ENCODE measurements at regions not wholly inside any gene's neighbourhood (a gene's known extent, or its start where the extent isn't known, plus 50 kb on each side); places are given as distances from the start of the nearest gene placed in this dataset.

DNA sequence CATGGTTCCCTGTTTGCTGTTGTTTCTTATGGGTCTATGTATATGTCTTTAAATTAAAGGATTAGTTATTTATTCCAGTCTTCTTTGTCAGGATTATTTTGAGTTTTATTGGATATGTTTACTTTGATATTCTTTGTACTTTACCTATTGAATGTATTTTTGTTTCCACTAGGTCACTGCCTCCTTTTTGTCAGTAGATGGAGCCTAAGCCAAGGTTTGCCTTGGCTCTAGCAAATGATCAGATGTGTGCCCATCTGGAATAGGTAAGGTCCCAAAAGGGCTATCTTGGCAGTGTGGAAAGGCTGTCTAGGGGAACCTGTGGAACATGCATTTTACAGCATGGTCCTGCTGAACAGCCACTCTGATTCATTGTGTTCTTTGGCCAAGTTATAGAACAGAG is 337.3 kb upstream of the GHITM start:
- intact Hi-C loops (cut with DNase I): no loop called here
- no peak for DNase-seq (ENCODE audit: low spot score)

DNA sequence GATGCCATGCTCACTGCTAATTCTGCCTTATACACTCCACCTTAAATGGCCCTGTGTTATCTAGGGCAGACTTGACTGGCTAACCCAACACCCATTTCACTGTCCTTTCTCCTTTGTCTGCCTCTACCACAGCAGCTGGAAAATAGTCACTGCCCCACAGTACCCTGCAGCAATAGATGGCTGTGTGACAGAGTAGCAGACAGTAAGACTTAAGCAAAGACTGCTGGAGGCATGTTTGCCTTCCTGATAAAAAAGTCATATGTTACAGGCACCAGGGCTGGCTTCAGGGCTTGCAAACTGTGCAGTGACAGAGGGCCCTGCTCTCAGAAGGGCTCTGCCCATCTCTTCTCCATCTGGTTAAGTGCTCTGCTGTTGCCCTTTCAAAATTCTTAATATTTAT is 332.6 kb upstream of the GHITM start:
- no peak for DNase-seq (ENCODE audit: low spot score)
- intact Hi-C loops (cut with DNase I): no loop called here

DNA sequence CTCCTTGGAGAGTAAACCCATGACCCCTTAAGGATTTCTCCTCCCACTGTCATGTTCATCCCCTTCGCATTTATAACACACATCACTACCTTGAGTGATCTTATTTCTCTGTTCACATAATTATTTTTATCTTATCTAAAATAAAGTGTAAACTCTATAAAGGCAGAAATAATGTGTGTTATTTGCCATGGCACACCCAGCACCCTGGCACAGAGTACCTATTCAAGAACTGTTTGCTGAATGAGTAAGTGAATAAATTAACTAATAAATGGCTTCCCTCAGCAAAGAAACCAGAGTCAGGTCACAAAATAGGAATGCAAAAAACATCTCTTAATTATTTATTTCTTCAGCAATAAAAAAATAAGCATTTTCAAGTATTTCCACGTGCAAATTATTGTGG is 330.3 kb upstream of the GHITM start:
- no peak for DNase-seq (ENCODE audit: low spot score)
- intact Hi-C loops (cut with DNase I): no loop called here

DNA sequence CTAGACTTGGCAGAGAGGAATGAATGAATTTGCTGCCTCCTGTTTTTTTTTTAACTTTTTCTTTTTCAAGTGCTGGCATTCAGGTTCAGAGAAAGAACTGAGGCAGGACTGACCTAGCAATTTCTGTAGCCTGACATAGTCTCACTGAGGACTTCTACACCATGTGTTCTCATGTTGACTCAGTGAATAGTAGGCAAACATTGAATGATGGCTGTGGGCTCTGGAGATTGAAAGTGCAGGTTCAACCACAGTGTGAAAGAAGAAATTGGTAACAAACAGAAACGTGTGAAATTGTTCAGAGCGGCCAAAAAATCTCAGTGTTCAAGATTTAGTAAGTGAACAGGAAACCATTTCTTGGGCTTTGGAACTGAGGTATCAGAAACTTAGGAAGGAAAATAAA is 322.4 kb upstream of the GHITM start:
- no peak for DNase-seq (ENCODE audit: low spot score)
- intact Hi-C loops (cut with DNase I): no loop called here

DNA sequence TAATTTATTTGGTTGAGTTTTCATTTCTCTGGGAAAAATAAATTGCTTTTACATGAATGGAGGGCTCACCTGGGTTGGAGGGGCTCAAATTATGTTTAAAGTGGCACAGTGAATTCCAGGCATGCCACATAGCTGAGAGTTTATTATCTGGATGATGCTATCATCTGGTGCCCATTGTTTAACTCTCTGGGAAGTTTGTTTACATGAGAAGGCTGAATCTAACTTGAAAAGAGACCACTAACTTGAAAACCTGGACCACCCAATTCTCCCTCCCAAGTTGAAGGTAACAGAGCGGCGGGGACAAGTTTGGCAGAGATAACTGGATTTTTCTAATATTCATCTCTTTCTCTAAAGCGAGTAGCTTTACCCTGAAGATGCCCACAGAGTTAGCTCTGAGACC is 321.5 kb upstream of the GHITM start:
- intact Hi-C loops (cut with DNase I): no loop called here
- no peak for DNase-seq (ENCODE audit: low spot score)

DNA sequence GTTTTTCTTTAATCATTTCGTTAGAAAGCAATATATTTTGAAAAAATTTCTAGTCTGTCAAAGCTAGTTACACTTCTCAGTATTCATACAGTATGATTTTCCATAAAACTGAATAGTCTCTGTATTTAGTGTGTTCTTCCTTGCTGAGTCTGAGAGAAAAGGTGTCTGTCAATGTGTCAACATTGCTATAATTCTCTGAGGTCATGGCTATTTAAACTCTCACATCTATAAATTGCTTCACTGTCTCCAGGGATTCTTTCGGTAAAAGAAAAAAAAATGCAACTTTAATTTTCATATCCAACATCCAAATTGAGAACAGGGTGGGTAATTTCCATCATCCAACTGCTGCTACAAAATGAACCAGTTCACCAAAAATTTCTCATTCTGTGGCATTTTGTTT is 319.7 kb upstream of the GHITM start:
- intact Hi-C loops (cut with DNase I): loop anchor here (5.0 to 10.0 kb wide), 2 partner anchors 215 to 277 kb away; no protein-coding TSS in a partner anchor
- DNase-seq (ENCODE audit: low spot score): no peak

DNA sequence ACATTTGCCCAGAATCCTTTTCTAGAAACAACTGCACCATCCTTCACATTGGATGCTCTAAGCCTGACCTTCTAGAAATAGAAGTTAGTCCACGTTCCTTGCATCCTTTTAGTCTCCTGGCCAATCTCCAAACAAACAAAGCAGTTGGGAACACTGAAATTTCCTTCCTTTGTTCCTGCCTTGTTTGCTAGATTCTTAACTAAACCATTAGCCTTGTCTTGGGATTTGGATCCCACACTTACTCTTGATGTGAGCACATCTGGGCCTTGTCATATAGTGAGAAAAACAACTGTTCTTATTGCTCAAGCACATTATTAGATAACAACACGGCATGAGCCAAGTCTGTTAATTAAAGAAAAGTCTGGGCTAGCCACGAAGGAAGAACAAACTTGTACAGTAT is 319.3 kb upstream of the GHITM start:
- intact Hi-C loops (cut with DNase I): loop anchor here (5.0 to 10.0 kb wide), 2 partner anchors 215 to 278 kb away; no protein-coding TSS in a partner anchor

DNA sequence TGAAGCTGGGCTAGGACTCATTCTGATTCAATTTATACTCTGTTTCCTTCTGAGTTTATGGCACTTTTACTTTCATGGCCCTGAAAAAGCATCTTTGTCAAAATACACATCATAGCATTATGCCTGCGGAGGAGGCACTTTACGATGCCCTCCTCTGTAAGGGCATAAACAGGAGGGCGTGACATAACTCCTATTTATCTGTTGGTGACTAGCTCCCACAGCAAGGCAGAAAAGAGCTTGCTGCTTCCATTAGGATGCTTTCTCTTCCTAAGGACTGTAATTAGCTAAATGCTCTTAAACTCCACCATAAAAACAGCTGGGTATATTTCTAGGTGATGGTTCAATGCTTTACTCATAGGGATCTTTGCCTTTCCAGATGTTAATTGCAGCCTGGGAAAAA is 315.2 kb upstream of the GHITM start:
- intact Hi-C loops (cut with DNase I): loop anchor here (5.0 to 10.0 kb wide), 2 partner anchors 219 to 282 kb away; no protein-coding TSS in a partner anchor
- DNase-seq (ENCODE audit: low spot score): no peak

More for the DNA sequence above, 319.3 kb upstream of the GHITM start:
- DNase-seq (ENCODE audit: low spot score): no peak

DNA sequence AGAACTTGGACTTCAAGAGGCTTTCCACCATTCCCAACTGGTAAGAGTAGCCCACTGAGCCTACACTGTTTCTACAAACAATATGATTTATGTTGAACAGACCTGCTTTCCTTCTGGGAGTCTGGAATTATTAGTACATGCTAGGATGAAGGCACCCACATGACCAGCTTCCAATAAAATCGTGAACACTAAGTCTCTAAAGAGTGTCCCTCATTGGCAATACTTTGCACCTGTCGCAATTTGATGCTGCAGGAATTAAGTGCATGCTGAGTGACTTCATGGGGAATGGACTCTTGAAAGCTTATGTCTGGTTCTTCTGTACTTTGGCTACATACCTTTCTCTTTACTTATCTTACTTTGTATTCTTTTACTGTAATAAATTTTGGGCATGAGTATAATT is 305.2 kb upstream of the GHITM start:
- no peak for DNase-seq (ENCODE audit: low spot score)
- intact Hi-C loops (cut with DNase I): no loop called here

DNA sequence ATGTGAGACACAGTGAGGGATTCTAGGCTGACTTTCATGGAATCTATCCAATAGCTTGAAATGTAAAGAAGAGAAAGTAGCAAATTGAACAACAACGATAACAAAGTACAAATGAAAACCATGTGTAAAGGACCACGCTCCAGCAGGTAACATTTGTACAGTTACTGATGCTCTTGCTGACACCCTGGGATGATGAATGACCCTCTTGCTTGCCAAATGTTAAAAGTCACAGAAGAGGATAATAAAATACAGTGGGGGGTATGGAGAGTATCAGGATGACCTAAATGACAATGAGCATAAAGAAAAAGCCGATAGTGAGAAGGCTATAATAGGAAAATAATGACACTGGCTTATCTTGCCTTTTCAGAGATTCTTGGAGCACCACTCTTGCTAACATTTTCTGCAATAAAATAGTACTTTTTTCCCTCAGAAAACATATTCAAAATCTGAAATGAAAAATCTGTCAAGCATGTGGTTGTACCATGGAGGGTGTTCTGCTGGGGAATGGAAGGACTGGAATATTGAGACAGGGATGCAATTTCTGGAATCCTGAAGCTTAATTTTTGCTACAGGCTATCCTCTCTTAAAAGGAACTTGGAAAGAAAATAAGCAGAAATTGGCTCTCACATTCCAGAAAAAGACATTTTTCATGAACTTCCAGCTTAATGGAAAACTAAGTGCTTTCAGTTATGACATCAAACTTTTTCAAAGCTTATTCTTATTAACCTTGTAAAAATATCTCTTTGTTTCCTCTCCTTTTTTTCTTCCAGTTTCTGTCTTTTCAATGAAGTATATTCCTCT is 303.2 kb upstream of the GHITM start:
- no peak for DNase-seq (ENCODE audit: low spot score)
- intact Hi-C loops (cut with DNase I): no loop called here

DNA sequence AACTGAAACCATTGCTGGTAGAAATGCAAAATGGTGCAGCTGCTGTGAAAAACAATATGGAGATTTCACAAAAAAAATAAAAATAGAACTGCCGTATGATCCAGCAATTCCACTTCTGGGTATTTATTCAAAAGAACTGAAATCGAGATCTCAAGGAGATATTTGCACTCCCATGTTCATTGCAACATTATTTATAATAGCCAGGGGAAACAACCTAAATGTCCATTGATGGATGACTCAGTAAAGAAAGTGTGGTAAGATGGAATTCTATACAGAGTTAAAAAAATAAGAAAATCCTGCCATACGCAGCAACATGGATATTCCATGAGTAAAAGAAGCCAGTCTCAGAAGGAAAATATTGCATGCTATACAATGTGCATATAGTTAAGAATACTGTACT is 290.6 kb upstream of the GHITM start:
- intact Hi-C loops (cut with DNase I): no loop called here
- no peak for DNase-seq (ENCODE audit: low spot score)

DNA sequence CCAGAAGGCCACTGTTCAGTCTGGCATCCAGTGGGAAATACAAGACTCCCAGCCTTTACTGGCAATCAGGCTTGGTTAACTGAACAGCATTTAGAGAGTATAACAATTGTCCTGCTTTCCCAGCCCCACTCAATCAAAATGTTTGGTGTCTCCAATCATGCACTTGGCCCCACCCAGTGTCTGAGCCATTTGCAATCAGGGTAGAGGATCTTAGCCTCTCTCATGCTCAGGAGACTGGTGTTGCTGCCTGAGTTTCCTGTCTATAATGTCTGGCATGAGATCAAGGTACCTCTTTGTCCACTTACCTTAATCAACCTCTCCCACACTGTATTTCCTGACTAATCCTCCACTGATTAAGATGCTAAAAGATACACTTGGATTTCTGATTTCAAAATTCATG is 290.2 kb upstream of the GHITM start:
- no peak for DNase-seq (ENCODE audit: low spot score)
- intact Hi-C loops (cut with DNase I): no loop called here

DNA sequence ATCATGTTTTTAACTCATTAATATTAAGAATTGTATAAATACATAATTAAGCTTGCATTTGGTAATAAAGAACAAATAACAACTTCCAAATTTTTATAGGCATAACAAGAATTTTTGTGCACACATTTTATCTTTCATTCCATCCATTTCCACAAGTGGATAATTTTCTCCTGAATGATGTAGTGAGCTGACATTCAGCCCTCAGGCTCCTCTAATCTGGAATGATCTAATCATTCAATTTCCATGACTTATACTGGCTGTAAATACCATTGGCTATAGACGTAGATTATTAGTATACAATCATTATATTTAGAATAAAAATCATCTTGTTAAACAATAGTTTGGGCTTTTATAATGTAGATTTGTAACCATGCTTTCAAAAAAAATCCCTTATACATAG is 287.2 kb upstream of the GHITM start:
- intact Hi-C loops (cut with DNase I): no loop called here
- no peak for DNase-seq (ENCODE audit: low spot score)

DNA sequence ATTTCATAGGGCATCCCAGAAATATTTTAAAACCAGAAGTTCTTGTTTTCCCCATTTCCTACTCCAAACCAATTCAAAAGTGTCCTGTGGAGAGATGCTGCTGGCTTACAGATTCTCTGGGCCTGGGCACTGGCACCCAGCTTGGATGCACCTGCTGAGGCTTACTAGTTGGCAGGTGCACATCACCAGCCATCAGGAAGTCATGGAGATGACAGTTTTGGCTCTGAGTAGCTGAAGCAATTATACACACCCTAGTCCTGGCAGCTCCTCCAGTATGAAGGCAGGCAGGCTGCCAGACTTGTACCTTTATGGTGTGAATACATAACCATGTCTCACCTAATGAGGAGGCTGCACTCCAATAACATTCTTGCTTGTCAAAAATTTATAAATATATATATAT is 276.6 kb upstream of the GHITM start:
- intact Hi-C loops (cut with DNase I): no loop called here
- DNase-seq (ENCODE audit: low spot score): no peak

DNA sequence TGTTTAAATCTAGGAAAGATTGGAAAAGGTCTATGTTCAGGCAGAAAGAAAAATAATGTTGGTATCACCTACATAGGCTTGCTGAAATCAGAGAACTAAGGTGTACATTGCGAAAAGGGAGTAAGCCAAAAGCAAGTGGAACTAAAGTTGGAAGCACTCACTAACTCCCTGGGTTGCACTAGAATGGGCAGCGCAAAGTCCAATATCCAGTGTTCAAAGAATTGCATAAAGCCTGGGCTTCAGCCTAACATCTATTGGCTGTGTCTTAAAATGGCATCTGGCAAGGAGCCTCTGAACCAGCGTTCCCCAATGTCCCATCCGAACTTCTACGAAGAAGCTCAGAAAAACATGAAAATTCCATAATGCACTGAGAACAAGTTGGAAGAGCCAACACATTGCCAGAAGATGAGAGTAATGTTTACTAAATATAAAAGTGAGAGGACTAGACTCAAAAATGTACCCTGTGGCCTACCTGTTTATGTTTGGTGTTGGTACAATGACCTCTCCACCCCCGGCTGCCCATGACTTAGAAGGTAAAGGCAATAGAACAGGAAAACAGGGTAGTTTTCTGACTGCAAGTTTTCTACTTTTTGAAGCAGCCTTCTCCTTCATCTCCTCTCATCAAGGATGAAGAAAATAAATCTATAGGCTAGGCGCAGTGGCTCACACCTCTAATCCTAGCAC is 275.9 kb upstream of the GHITM start:
- no peak for DNase-seq (ENCODE audit: low spot score)
- intact Hi-C loops (cut with DNase I): no loop called here

DNA sequence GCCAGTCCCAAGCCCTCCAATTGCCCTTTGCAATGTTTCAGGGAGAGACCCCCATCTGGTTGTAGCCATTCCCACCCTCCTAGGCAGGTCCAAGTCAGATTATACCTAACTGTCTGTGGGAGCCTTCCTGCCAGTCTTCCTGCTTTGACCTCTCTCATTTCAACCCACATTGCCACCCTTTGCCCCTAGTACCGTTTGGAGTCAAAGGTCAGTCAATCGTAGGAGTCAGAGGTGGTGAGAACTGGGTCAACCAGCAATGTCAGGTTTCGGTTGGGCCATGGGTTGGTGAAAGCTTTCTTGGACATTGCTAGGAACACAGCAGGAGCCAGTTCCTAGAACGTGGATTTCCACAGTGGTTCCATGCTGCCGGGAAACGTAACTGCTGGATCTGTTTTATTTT is 269.4 kb upstream of the GHITM start:
- intact Hi-C loops (cut with DNase I): loop anchor here (10.0 kb wide), 1 partner anchor 1075 kb away; no protein-coding TSS in a partner anchor
- DNase-seq (ENCODE audit: low spot score): no peak

DNA sequence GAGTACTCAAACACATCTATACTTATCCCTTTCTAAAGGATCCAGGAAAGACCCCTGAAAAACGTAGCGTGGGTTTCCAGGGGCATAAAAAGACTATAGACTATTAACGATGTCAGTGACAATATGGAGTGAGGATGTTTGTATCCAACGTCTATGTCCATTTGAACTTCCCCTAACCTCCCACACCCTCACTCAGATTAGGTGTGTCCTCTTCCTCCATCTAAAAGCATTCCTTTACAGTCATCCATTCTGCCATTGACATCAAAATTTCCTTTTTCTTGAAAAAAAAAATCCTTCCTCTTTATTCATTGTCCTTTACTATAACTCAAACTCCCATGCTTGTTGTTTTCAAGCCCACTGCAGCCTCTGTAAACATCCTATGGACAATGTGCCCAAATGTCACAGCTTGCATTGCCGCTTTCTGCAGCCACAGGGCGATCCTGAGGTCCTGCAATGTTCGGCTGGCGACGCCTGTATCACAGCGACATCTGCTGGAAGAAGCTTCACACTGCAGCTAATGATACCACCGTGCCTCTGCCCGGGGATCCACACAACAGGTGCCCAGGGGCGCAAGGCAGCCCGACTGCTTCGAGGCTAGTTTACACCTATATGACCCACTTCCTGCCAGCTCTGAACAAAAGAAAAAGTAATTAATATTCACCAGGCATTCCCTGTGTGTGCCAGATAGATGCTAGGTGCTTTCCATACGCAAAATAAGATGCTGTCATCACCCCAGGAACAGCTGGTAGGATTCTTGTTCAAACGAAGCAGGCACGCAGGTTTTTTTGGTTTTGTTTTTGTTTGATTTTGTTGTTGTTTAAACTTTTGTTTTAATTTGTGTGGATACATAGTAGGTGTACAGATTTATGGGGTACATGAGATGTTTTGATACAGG is 267.9 kb upstream of the GHITM start:
- no peak for DNase-seq (ENCODE audit: low spot score)
- intact Hi-C loops (cut with DNase I): loop anchor here (10.0 kb wide), 1 partner anchor 1077 kb away; no protein-coding TSS in a partner anchor

DNA sequence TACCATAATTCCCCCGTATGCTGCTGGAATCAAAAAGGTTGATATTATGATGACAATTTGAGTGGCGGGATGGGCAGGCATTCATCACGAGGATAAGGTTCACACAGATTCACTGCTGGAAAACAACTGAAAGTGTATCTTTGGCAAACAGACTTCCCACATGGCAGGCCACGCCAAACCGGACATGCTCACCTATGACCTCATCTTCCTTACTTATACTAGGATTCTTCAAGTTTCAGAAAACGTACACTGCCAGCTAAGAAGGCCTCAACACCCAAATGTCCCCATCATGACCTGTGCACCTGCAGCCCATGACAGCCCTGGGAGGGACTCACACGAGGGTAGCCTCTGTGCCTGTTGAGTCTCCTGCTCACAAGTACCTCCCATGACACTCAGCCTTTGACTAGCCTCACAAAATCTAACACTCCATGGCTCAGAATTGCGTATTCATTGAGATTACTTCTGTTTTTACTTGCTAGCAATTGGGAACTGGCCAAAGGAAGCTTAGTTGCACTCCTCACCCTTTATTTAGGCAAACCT is 259.0 kb upstream of the GHITM start:
- DNase-seq (ENCODE audit: low spot score): no peak
- intact Hi-C loops (cut with DNase I): no loop called here

DNA sequence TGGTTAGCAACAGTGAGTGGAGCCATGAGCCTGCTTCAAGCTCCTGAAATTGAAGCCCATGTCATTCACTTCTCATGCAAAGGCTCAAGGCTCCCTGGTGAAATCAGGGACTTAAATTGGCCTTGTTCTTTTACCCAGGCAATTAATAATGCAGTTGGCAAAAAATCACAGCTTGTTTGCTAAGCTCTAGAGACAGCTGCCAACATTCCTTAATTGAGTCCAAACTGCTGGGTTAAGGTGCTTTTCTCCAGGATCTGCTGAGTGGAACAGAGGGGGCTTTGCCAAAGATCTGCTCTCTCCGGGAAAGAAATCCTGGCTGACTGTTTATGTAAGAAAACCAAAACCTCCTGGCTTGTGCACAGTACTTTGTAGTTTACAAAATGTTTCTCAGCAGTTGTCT is 257.6 kb upstream of the GHITM start:
- DNase-seq (ENCODE audit: low spot score): no peak
- intact Hi-C loops (cut with DNase I): no loop called here

DNA sequence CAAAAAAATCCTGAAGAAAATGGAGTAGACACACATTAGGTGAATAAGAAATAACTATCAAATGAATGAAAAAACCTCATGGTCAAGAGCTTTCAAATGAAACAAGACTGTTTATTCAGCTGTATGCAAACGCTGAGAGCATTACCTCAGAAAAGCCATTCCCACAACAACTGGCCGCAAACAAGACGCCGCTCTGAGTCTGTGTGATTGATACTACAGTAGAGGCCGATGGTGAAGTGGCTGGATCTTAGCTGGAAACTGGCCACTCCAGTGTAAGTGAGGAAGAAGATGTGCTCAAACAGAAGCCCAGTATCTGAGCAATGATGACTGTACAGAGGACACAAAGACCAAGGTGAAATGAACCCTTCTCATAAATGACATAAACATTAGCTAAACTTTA is 252.4 kb upstream of the GHITM start:
- DNase-seq (ENCODE audit: low spot score): no peak
- intact Hi-C loops (cut with DNase I): no loop called here
